ENCODE measurements at regions not wholly inside any gene's neighbourhood (a gene's known extent, or its start where the extent isn't known, plus 50 kb on each side); places are given as distances from the start of the nearest gene placed in this dataset.

DNA sequence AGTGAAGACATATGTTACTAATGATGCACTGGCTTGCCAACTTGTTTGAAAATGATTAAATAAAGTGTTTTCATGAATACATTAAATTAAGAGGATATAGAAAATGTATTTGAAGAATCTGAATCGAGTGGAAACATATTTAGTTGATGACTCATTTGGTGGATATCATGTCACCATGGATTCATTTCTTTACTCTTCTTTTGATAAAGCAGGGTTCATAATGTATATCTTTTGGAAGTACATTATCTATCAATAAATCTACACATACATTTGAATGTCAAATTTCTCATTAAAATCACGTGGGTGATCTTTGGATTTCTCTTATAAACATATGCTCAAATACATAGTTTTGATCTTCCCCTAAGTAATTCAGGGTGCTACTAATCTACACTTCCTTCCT lies 1148.1 kb upstream of the ACO1 start:
- H3K9me3 ChIP-seq (ENCODE audit: insufficient read depth, low read length): no peaks in the 10 kb centered on the region
- H3K4me1 ChIP-seq (ENCODE audit: insufficient read depth, insufficient read length): no peaks in the 10 kb centered on the region
- H3K9ac ChIP-seq (ENCODE audit: insufficient read length, low read depth): no peak overlapping the region
- no peaks in the 10 kb centered on the region for H3K27me3 ChIP-seq (ENCODE audit: insufficient read depth, insufficient read length)
- no peak overlapping the region for H3K4me3 ChIP-seq (ENCODE audit: insufficient read length, low read depth)
- TF ChIP-seq YY1 (IDR thresholded peaks at IDR 0.05; ENCODE audit: insufficient read depth, insufficient read length) (no peak), ZNF274 (IDR thresholded peaks at IDR 0.05; ENCODE audit: low read depth, low read length) (no peak), SUZ12 (IDR thresholded peaks at IDR 0.05; ENCODE audit: extremely low read depth, insufficient read depth, insufficient read length) (no peak)
- no peak for DNase-seq (ENCODE audit: low read depth, low spot score)
- H3K36me3 ChIP-seq (ENCODE audit: insufficient read depth, insufficient read length, low read length): no peaks in the 10 kb centered on the region

DNA sequence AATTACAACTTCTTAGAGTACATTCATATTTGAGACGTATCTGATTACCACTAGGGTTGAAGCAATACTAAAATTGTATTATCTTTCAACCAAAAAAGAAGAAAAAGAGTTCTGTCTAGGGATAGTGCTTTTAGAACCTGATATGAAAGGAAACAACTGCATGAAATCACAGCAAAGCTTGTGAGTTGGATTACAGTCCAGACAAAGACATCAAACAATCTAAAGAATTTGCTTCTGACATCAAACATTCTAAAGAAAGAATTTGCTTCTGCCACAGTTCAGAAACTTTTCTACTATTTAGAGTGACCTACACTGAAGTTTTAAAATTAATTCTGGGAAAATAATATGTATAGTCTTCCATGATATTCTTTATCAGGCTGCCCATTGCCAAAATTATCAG lies 1141.1 kb upstream of the ACO1 start:
- Histone ChIP-seq H3K4me1 (ENCODE audit: insufficient read depth, insufficient read length) (no peaks in the 10 kb centered on the region), H3K9me3 (ENCODE audit: insufficient read depth, low read length) (no peaks in the 10 kb centered on the region), H3K4me3 (ENCODE audit: insufficient read length, low read depth) (no peak overlapping the region), H3K27me3 (ENCODE audit: insufficient read depth, insufficient read length) (no peaks in the 10 kb centered on the region), H3K36me3 (ENCODE audit: insufficient read depth, insufficient read length, low read length) (no peaks in the 10 kb centered on the region), H3K9ac (ENCODE audit: insufficient read length, low read depth) (no peak overlapping the region)
- DNase-seq (ENCODE audit: low read depth, low spot score): no peak
- TF ChIP-seq ZNF274 (IDR thresholded peaks at IDR 0.05; ENCODE audit: low read depth, low read length) (no peak), YY1 (IDR thresholded peaks at IDR 0.05; ENCODE audit: insufficient read depth, insufficient read length) (no peak), SUZ12 (IDR thresholded peaks at IDR 0.05; ENCODE audit: extremely low read depth, insufficient read depth, insufficient read length) (no peak)

DNA sequence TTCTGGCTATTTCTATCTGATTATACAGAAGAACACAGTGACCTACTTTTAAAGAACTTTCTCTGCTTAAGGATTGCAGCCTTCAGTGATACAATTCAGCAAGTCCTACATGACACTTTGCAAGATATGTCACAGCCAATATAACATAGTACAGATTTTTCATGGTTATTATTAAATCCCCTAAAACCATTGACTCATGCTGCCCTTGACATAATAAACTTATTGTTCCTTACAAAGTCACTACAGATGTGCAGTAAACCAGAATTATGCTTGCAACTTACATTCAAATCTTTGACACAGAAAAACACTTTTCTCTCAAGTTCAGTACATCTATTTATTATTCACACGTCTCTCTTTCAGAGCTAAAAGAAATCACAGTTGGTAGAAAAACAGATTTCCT lies 1136.3 kb upstream of the ACO1 start:
- no peaks in the 10 kb centered on the region for H3K9me3 ChIP-seq (ENCODE audit: insufficient read depth, low read length)
- no peak overlapping the region for H3K9ac ChIP-seq (ENCODE audit: insufficient read length, low read depth)
- TF ChIP-seq YY1 (IDR thresholded peaks at IDR 0.05; ENCODE audit: insufficient read depth, insufficient read length): no peak
- no peak for TF ChIP-seq ZNF274 (IDR thresholded peaks at IDR 0.05; ENCODE audit: low read depth, low read length)
- no peak for TF ChIP-seq SUZ12 (IDR thresholded peaks at IDR 0.05; ENCODE audit: extremely low read depth, insufficient read depth, insufficient read length)
- no peak for DNase-seq (ENCODE audit: low read depth, low spot score)
- no peaks in the 10 kb centered on the region for H3K36me3 ChIP-seq (ENCODE audit: insufficient read depth, insufficient read length, low read length)
- no peaks in the 10 kb centered on the region for H3K27me3 ChIP-seq (ENCODE audit: insufficient read depth, insufficient read length)
- no peak overlapping the region for H3K4me3 ChIP-seq (ENCODE audit: insufficient read length, low read depth)
- H3K4me1 ChIP-seq (ENCODE audit: insufficient read depth, insufficient read length): no peaks in the 10 kb centered on the region

GRCh38 chr9:31251386-31251785 lies 1133.1 kb upstream of the ACO1 start:
- DNase-seq (ENCODE audit: low read depth, low spot score): no peak
- no peaks in the 10 kb centered on the region for H3K36me3 ChIP-seq (ENCODE audit: insufficient read depth, insufficient read length, low read length)
- no peak overlapping the region for H3K9ac ChIP-seq (ENCODE audit: insufficient read length, low read depth)
- no peaks in the 10 kb centered on the region; the same call in 1 of the 2 replicates for H3K9me3 ChIP-seq (ENCODE audit: insufficient read depth, low read length)
- H3K27me3 ChIP-seq (ENCODE audit: insufficient read depth, insufficient read length): no peaks in the 10 kb centered on the region
- no peaks in the 10 kb centered on the region for H3K4me1 ChIP-seq (ENCODE audit: insufficient read depth, insufficient read length)
- no peak overlapping the region for H3K4me3 ChIP-seq (ENCODE audit: insufficient read length, low read depth)
- TF ChIP-seq ZNF274 (IDR thresholded peaks at IDR 0.05; ENCODE audit: low read depth, low read length) (no peak), YY1 (IDR thresholded peaks at IDR 0.05; ENCODE audit: insufficient read depth, insufficient read length) (no peak), SUZ12 (IDR thresholded peaks at IDR 0.05; ENCODE audit: extremely low read depth, insufficient read depth, insufficient read length) (no peak)

GRCh38 chr9:31253800-31254762 lies 1130.4 kb upstream of the ACO1 start:
- Histone ChIP-seq H3K9ac (ENCODE audit: insufficient read length, low read depth) (no peak overlapping the region), H3K36me3 (ENCODE audit: insufficient read depth, insufficient read length, low read length) (no peaks in the 10 kb centered on the region), H3K4me1 (ENCODE audit: insufficient read depth, insufficient read length) (no peaks in the 10 kb centered on the region), H3K9me3 (ENCODE audit: insufficient read depth, low read length) (no peaks in the 10 kb centered on the region; the same call in 1 of the 2 replicates), H3K27me3 (ENCODE audit: insufficient read depth, insufficient read length) (no peaks in the 10 kb centered on the region), H3K4me3 (ENCODE audit: insufficient read length, low read depth) (no peak overlapping the region)
- TF ChIP-seq ZNF274 (IDR thresholded peaks at IDR 0.05; ENCODE audit: low read depth, low read length): no peak
- DNase-seq (ENCODE audit: low read depth, low spot score): no peak

GRCh38 chr9:31255211-31255610 lies 1129.2 kb upstream of the ACO1 start:
- Histone ChIP-seq H3K36me3 (ENCODE audit: insufficient read depth, insufficient read length, low read length) (no peaks in the 10 kb centered on the region), H3K9me3 (ENCODE audit: insufficient read depth, low read length) (no peaks in the 10 kb centered on the region; the same call in 1 of the 2 replicates), H3K4me1 (ENCODE audit: insufficient read depth, insufficient read length) (no peaks in the 10 kb centered on the region), H3K9ac (ENCODE audit: insufficient read length, low read depth) (no peak overlapping the region), H3K4me3 (ENCODE audit: insufficient read length, low read depth) (no peak overlapping the region), H3K27me3 (ENCODE audit: insufficient read depth, insufficient read length) (no peaks in the 10 kb centered on the region)
- TF ChIP-seq ZNF274 (IDR thresholded peaks at IDR 0.05; ENCODE audit: low read depth, low read length) (no peak), SUZ12 (IDR thresholded peaks at IDR 0.05; ENCODE audit: extremely low read depth, insufficient read depth, insufficient read length) (no peak), YY1 (IDR thresholded peaks at IDR 0.05; ENCODE audit: insufficient read depth, insufficient read length) (no peak)
- DNase-seq (ENCODE audit: low read depth, low spot score): no peak

- H3K9ac ChIP-seq (ENCODE audit: insufficient read length, low read depth): no peak overlapping the region
- H3K9me3 ChIP-seq (ENCODE audit: insufficient read depth, low read length): no peaks in the 10 kb centered on the region
- no peaks in the 10 kb centered on the region for H3K36me3 ChIP-seq (ENCODE audit: insufficient read depth, insufficient read length, low read length)
- H3K27me3 ChIP-seq (ENCODE audit: insufficient read depth, insufficient read length): no peaks in the 10 kb centered on the region
- TF ChIP-seq SUZ12 (IDR thresholded peaks at IDR 0.05; ENCODE audit: extremely low read depth, insufficient read depth, insufficient read length): no peak
- TF ChIP-seq YY1 (IDR thresholded peaks at IDR 0.05; ENCODE audit: insufficient read depth, insufficient read length): no peak
- no peak for TF ChIP-seq ZNF274 (IDR thresholded peaks at IDR 0.05; ENCODE audit: low read depth, low read length)
- DNase-seq (ENCODE audit: low read depth, low spot score): no peak
- no peaks in the 10 kb centered on the region for H3K4me1 ChIP-seq (ENCODE audit: insufficient read depth, insufficient read length)
- no peak overlapping the region for H3K4me3 ChIP-seq (ENCODE audit: insufficient read length, low read depth)
Observed at GRCh38 chr9:31259824-31260223, 1124.6 kb upstream of the ACO1 start.

All from NT2/D1 (cell line).